LNCAP (cell line): ENCODE measurements at regions not wholly inside any gene's neighbourhood (a gene's known extent, or its start where the extent isn't known, plus 50 kb on each side); places are given as distances from the start of the nearest gene placed in this dataset.

Source experiments
- TF ChIP-seq, protein P1 (sequence below): fragments of 450-650 bp; IDR thresholded peaks from 2 replicates; pipeline ENCODE4 v1.5.1; 2017; ENCODE audit warnings: mild to moderate bottlenecking

DNA sequence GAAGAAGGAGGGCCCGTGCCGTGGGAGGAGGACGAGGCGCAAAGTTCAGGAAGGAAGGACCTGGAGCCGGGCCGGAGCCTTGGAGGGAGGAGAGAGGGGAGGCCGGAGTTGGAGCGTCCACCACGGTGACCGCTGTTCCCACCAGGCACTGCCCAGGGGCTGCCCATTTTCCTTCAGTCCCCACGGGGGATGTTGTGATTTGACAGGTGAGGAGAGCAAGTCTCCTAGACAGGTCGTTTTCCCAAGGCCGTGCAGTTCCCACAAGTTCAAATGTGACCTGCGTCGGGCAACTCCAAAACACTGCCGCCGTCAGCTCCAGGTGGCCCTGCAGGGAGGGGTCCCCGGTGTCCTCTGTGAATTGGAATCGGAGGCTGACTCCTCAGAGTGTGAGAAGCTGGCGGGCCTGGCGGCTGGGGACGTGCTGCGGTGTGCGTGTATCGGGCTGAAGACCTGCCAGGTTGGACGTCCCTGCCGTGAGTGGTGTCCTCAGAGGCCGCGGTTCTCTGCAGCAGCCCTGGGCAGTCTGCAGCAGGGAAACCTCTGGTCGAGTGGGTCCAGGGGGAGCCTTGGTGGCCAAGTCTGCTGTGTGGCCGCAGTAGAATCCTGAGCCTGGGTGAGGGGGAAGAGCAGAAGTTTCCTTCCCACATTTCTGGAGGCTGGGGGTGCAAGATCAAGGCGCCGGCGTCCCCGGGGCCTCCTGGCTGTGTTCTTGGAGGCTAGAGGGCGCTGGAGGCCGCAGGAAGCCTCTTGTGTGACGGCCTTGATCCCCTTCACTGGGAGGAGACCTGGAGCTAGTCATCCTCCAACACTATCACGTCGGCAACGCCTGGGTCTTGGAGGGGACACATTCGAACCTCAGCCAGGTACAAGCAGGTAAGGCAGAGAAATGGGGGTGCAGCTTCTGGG, 115.1 kb upstream of the FRMD1 start:
- TF ChIP-seq, protein P1, sequence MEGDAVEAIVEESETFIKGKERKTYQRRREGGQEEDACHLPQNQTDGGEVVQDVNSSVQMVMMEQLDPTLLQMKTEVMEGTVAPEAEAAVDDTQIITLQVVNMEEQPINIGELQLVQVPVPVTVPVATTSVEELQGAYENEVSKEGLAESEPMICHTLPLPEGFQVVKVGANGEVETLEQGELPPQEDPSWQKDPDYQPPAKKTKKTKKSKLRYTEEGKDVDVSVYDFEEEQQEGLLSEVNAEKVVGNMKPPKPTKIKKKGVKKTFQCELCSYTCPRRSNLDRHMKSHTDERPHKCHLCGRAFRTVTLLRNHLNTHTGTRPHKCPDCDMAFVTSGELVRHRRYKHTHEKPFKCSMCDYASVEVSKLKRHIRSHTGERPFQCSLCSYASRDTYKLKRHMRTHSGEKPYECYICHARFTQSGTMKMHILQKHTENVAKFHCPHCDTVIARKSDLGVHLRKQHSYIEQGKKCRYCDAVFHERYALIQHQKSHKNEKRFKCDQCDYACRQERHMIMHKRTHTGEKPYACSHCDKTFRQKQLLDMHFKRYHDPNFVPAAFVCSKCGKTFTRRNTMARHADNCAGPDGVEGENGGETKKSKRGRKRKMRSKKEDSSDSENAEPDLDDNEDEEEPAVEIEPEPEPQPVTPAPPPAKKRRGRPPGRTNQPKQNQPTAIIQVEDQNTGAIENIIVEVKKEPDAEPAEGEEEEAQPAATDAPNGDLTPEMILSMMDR: no peak

DNA sequence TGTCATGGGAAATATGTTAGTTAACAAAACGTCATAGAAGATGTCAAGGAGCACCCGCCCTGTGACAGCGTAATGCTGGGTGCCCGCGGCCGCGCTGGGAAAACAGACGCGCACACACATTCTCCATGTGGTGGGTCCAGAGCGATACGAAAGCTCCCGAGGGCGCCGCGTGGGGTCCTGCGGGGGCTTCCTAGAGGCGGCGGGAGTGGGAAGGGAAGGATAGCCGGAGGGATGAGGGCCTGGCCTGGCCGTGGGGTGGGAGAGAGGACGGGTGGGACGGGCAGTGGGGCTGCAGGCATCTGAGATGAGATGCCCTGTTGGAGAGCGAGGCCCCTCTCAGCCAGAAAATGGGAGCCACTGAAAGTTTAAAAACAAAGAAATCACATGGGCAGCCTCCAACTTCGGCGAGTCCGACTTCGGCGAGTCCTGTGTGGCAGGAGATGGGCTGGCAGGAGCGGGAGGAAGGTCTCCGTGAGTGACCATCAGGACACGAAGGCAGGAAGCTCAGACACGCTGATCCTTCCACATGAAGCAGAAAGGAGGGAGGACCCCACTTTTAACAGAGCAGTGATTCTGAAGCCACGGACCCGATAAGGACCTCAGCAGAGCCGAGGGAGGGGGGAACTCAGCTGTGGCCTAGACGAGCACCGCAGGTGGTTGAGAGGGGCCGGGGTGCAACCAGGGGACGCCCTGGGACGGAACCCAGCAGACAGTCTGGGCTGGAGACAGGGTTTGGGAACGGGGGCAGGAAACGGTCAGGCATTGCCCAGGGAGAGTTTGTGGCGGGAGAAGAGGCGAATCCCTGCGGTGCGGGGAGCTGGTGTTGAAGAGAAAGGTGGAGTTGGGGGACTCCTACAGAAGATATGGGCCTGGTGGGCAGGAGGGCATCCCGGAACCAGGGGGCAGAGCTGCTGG, 114.1 kb upstream of the FRMD1 start:
- TF ChIP-seq, protein P1: no peak

DNA sequence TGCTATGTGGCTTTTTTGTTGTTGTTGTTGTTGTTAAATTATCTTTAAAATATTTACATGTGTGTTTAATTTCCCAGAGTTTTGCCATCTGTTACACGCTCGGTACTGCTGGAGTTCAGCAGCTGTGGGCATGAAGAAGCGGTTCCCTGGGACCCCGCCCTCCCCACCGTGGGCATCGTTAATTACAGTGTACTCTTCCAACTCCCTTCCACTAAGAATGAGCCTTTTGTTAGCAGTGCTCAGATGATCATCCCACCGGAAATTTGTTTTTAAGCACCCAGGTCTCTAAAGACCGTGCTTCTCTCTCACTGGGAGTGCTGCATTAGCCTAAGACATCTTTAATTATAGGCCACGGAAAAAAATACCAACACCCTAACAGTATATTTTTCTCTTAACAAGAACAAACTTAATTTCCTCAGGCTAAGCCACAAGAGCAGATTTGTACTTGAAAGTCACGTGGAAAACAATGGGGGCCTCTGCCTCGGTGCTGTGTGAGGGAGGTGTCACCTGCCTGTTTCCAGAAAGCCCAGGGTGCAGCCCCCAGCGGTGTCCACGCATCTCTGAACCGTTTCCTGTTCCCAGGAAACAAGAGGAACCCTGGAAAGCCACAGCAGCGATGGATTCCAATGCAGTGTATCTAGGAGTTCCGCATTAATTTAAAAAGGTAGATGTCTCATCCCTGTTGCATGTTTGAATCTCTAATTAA, 113.3 kb upstream of the FRMD1 start:
- TF ChIP-seq, protein P1: no peak

DNA sequence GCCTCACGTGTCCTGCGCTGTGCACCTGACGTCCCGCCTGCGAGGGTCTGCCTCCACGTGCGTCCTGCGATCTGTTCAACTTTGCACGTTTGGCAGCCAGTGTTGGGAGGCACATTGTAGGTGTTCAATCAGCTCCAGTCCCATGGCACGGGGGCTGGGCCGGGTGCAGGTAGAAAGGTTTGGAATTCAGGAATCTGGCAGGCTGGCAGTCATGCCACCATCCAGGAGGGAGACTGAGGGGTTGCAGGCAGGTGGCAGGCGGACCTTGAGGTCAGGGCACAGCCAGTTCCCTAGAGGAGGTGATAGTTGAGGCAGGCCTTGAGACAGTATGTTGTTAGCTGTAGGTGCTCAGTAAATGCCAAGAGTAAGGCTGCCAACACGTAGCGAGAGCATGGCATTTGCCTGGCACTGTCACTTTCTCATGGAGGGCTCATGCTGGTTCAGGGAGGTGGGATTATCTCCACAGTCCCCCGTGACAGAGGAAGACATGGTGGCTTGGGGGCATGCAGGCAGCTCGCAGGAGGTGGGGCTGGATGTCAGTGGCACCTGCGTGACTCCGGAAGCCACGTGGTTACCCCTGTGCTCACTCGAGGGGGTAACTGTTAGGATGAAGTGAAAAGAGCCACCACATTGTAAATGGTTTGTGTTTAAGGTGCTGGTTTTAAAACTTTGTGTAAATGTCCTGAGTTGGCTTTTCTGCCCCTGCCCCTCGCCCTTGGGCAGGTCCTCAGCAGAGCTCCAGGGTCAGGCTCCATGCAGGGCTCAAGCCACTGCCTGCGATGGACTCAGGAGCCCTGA, 111.8 kb upstream of the FRMD1 start:
- TF ChIP-seq, protein P1: no peak

DNA sequence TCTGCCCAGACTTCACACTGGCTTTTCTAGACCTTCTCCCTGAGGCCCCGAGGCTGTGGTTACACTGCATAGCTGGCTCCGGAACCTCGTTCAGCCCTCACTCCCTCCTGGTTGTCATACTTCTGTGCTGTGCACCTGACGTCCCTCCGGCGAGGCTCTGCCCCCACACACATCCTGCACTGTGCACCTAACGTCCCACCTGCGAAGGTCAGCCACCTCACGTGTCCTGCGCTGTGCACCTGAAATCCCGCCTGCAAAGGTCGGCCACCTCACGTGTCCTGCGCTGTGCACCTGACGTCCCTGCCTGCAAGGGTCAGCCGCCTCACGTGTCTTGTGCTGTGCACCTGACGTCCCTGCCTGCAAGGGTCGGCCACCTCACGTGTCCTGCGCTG, 111.0 kb upstream of the FRMD1 start:
- TF ChIP-seq, protein P1: no peak

DNA sequence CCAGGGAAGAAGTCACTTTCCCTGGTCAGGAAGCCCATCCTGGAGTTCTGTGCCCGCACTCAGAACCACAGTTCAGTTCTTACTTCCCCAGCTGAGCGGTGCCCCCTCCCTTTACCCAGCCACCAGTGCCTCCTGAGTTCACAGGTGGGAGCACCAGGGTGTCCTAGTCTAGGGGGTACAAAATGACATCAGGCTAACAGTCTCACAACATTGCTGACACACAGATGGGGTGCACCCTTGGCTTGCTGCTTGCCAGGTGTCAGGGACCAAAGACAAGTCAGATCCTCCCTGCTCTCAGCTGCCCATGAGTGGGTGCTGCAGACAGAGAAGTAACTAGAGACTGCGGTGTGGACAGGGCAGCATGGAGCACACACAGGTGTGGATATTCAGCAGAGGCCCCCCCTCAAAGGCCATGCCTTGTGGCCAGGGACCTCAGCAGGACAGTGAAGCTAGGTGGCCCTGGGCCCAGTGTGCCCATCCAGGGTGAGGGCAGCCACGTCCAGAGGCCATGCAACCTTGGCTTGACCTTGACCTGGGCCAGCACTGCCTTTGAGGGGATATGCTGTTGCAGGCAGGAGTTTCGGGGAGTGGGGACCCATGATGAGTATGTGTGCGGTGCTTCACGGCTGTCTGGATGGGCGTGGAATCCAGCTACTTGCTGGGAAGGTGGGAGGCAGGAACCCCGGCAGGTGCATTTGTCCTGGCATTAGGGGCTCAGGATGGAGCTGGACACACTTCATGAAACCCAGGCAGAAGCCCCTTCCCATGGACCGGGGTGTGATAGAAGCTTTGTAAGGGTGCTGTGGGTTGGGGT, 110.4 kb upstream of the FRMD1 start:
- TF ChIP-seq, protein P1: no peak
